ENCODE measurements at regions not wholly inside any gene's neighbourhood (a gene's known extent, or its start where the extent isn't known, plus 50 kb on each side); places are given as distances from the start of the nearest gene placed in this dataset.
"Not testable (repeated sequence)": the region's sequence is repeated elsewhere in the genome, so short reads cannot be mapped to it uniquely, and the experiment has no call there.

- DNase-seq = no peak
Observed at GRCh38 chr2:122244598-122245229, 489.3 kb downstream of the TSN start.

DNA sequence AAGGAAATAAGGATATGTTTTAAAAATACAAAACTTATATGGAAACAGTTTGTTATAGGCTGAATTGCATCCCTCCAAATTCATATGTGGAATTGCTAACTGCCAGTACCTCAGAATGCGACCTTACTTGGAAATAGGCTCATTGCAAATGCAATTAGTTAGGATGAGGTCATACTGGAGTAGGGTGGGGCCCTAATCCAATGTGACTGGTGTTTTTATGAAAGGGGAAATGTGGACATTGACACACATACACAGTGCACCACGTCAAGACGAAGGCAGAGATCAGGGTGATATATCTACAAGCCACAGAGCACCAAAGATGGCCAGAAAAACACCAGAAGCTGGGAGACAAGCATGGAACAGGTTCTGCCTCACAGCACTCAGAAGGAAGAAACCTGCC, 494.2 kb downstream of the TSN start:
- DNase-seq = no peak

GRCh38 chr2:122251158-122251557, 495.7 kb downstream of the TSN start:
- no peak for DNase-seq

DNA sequence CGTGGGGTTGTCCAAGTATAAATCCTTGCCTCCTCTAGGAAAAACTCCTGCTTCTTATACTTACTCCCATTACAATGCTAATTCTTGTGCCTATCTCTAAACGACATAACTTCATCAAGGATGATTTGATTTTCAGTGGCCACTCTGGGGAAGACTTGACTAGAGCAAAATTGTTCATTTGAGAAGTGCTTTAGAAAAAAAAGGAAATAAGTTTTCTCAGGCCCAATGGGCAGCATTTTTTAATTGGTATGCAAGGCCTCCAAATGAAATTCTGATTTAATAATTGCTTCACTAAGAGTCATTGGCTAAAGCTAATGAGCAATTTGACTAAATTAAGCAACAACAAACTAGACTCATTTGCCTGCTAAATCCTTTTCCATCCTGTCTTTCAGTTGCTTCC, 496.1 kb downstream of the TSN start:
- DNase-seq = no peak

- DNase-seq = no peak
Observed at GRCh38 chr2:122255924-122256323, 500.5 kb downstream of the TSN start.

- DNase-seq = no peak
Observed at GRCh38 chr2:122261911-122262310, 506.5 kb downstream of the TSN start.

DNA sequence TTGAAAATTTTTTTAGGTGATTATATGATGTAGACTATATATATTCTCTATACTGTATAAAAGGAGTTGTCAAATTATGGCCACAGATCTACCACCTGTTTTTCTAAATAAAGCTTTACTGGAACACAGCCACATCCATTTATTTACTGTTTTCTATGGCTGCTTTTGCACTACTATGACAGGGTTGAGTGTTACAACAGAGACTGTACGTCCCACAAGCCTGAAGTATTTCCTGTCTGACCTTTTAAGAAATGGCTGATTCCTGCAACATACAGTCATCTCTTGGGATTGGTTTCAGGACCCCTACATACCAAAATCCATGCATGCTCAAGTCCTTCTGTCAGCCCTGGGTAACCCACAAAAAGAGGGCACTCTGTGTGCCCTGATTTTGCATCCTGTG, 508.3 kb downstream of the TSN start:
- no peak for DNase-seq

DNA sequence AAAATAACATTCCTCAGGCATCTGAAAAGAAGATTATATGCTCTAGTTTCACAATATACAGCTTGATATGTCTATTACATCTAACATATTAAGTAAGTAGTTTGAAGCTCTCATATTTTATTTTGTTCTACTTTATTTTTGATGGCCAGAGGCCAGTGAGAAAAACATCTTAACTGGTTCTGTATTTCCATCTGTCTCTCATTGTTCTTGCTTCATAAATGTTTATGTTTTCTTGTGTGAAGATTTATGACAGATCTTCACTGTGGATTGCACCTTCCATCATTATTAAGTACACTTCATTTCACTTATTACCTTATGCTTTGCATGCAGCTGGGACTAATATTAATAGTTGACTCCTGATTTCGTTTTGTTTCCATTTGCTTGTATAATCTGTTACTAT, 511.2 kb downstream of the TSN start:
- no peak for DNase-seq

- DNase-seq = no peak
Observed at GRCh38 chr2:122267947-122268346, 512.5 kb downstream of the TSN start.

GRCh38 chr2:122273785-122274419, 518.5 kb downstream of the TSN start:
- DNase-seq = no peak

DNA sequence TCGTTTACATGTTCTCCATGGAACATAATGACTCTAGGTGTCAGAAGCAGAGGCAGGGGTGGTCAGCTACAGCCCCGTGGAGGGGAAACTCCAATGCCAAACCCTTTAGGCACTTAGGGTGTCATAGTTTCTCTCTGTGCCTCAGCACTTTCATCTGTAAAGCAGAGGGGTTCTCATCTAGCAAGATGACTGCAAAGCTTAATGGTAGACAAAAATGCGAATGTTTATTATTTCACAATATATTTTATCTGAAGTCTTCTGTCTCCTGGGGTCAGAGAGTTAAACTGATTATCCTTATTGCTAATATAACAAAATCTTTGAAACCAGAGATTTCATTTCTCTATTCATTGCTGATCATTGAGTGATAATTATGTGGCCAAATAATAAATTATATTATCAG, 522.5 kb downstream of the TSN start:
- no peak for DNase-seq

- DNase-seq = no peak
Observed at GRCh38 chr2:122300758-122301157, 545.3 kb downstream of the TSN start.

- DNase-seq = no peak
Observed at GRCh38 chr2:122307763-122308162, 552.3 kb downstream of the TSN start.

DNA sequence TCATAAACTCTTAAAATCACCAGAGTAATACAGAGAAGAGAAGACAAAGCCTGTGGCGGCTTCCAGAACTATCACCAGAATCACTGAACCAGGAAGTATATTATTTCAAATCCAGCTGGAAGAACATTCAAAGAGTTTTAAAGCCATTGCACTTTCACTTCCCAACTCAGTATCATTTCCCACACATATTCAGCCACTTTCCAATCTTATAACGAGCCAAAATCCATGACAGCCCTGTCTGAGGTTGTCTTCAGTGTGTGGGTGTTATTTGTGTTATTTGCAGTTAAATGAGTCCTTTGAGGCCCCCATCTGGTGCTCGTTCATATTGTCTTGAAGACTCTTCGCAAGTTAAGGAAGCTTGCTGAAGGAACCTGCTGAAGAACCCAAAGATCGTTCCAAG, 559.9 kb downstream of the TSN start:
- DNase-seq = no peak

GRCh38 chr2:122319539-122320132, 564.2 kb downstream of the TSN start:
- no peak for DNase-seq

- DNase-seq = no peak
Observed at GRCh38 chr2:122322815-122323214, 567.4 kb downstream of the TSN start.

DNA sequence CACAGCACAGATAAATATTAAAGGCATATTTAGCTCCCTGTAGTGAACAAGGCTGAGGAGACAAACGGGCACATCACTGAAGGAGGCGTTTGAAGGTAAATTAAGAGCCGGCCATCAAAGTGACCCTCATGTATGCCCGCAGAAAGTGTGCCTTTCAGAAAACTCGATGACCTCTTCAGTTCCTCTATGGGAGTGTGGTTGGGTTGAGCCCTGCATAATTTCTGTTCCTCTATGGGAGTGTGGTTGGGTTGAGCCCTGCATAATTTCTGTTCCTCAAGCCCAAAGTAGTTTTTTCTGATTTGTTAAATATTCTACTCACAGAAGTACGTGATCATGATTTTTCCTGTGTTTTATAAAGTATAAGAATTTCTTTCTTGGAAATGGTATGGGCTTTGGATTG, 568.5 kb downstream of the TSN start:
- DNase-seq = no peak

GRCh38 chr2:122326471-122326870, 571.0 kb downstream of the TSN start:
- no peak for DNase-seq

DNA sequence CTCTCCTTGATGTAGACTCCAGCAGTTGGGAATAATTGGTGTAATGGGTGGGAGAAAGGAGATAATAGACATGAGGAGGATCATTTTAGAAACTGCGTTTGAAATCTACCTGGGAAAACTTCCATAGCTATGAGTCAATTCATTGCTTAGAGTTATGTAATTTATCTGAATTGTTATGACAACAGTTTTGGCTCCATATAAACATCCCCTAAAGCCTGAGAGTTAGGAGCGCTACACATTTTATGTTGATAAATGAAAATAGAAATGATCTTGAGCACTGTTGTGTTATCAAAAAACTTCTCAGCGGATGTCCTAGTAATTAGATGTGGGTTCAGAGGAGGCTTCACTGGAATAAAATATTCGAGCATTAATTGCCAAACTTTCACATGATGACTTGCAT, 573.4 kb downstream of the TSN start:
- DNase-seq = no peak

DNA sequence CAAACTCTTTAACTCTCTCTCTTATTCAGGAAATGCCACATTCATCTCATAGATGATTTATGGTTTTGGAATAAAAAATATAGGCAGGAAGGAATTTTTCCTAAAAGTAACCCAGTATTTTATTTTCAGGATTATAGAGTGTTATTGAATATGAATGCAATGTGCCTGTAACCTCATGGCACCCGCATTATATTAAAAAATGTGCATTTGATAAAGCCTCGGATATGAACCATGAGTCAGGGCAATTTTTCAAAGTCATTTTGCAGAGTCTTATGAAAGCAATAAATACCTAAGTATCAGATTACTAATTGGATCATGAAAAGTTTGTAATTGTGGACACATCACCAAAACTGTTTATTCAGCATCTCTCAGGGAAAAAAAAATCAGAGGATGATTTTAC, 573.8 kb downstream of the TSN start:
- no peak for DNase-seq

DNA sequence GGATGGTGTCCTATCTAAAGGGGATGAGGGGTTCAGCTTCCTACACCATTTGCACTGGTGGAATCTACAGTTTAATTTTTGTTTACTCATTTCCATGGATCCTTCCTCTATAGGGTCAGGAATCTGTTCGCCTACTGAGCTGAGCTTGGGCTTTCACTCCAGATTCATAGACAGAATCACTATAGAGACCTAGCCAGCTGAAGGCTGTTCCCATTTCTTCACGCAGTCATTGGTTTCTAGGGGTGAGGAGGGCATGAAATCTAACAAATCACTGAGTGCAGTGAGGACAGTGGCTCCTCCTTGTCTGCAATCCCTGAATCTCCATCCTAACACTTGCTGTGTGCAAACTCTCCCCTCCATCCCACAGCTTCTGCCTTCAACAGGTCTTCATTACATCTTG, 578.5 kb downstream of the TSN start:
- DNase-seq = no peak

DNA sequence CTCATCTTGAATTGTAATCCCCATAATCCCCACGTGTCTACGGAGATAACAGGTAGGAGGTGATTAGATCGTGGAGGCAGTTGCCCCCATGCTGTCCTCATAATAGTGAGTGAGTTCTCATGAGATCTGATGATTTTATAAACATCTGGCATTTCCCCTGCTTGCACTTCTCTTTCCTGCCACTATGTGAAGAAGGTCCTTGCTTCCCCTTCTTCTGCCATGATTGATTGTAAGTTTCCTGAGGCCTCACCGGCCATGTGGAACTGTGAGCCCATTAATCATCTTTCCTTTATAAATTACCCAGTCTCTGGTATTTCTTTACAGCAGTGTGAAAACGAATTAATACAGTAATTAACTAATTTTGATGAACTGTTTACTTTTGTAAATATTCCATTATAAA, 582.5 kb downstream of the TSN start:
- no peak for DNase-seq

- DNase-seq = no peak
Observed at GRCh38 chr2:122340246-122340645, 584.8 kb downstream of the TSN start.

- DNase-seq = no peak
Observed at GRCh38 chr2:122341007-122341406, 585.6 kb downstream of the TSN start.

- not testable (repeated sequence) for DNase-seq
Observed at GRCh38 chr2:122352151-122352550, 596.7 kb downstream of the TSN start.

Data from GF-D8 (cell line).